GM18873 (cell line): ENCODE measurements at regions not wholly inside any gene's neighbourhood (a gene's known extent, or its start where the extent isn't known, plus 50 kb on each side); places are given as distances from the start of the nearest gene placed in this dataset.

ENCODE experiments used
- ATAC-seq: cut with Tn5 transposase; IDR thresholded peaks from one replicate; pipeline ENCODE4 v1.9.1; 2021; ENCODE audit warnings: mild to moderate bottlenecking, moderate library complexity, moderate number of reproducible peaks; ENCODE audit not compliant: unreplicated experiment, low FRiP score

- ATAC-seq = no peak
Measured at GRCh38 chr5:147036691-147037245, 158.2 kb upstream of the PPP2R2B start.

GRCh38 chr5:147037515-147038205 lies 159.1 kb upstream of the PPP2R2B start:
- no peak for ATAC-seq

GRCh38 chr5:147040856-147041255 lies 162.3 kb upstream of the PPP2R2B start:
- ATAC-seq = no peak

- no peak for ATAC-seq
Measured at GRCh38 chr5:147044572-147045273, 166.2 kb upstream of the PPP2R2B start.

GRCh38 chr5:147045290-147045689 lies 166.7 kb upstream of the PPP2R2B start:
- no peak for ATAC-seq

GRCh38 chr5:147046281-147046680 lies 167.7 kb upstream of the PPP2R2B start:
- no peak for ATAC-seq

- ATAC-seq = no peak
Measured at GRCh38 chr5:147046894-147047293, 168.3 kb upstream of the PPP2R2B start.

- ATAC-seq = no peak
Measured at GRCh38 chr5:147049764-147050163, 171.2 kb upstream of the PPP2R2B start.

- ATAC-seq = no peak
Measured at GRCh38 chr5:147050172-147050571, 171.6 kb upstream of the PPP2R2B start.

- ATAC-seq = no peak
Measured at GRCh38 chr5:147051193-147051592, 172.6 kb upstream of the PPP2R2B start.

GRCh38 chr5:147052519-147052918 lies 174.0 kb upstream of the PPP2R2B start:
- ATAC-seq = no peak

GRCh38 chr5:147055089-147055826 lies 176.7 kb upstream of the PPP2R2B start:
- no peak for ATAC-seq

- no peak for ATAC-seq
Measured at GRCh38 chr5:147055850-147056566, 177.5 kb upstream of the PPP2R2B start.

- ATAC-seq = no peak
Measured at GRCh38 chr5:147057051-147057450, 177.8 kb upstream of the STK32A start.

- ATAC-seq = no peak
Measured at GRCh38 chr5:147061431-147061830, 173.4 kb upstream of the STK32A start.

- ATAC-seq = no peak
Measured at GRCh38 chr5:147062427-147062826, 172.4 kb upstream of the STK32A start.

GRCh38 chr5:147063943-147064342 lies 170.9 kb upstream of the STK32A start:
- ATAC-seq = no peak

- no peak for ATAC-seq
Measured at GRCh38 chr5:147065071-147065470, 169.8 kb upstream of the STK32A start.

GRCh38 chr5:147068998-147069397 lies 165.8 kb upstream of the STK32A start:
- ATAC-seq = no peak

GRCh38 chr5:147072622-147073021 lies 162.2 kb upstream of the STK32A start:
- no peak for ATAC-seq
